ENCODE measurements at regions not wholly inside any gene's neighbourhood (a gene's known extent, or its start where the extent isn't known, plus 50 kb on each side); places are given as distances from the start of the nearest gene placed in this dataset.

- Histone ChIP-seq H3K9me3 (replicated peaks; ENCODE audit: insufficient read depth, low read length) (no peaks in the 10 kb centered on the region), H3K9me2 (replicated peaks; ENCODE audit: insufficient read depth, low read length) (no peaks in the 10 kb centered on the region), H3K79me2 (ENCODE audit: low read length) (no peaks in the 10 kb centered on the region), H3K27me3 (replicated peaks; ENCODE audit: insufficient read depth, low read length) (no peaks in the 10 kb centered on the region), H3K27ac (ENCODE audit: low read length) (no peak overlapping the region), H4K20me1 (ENCODE audit: insufficient read depth, low read length) (no peaks in the 10 kb centered on the region), H2AFZ (ENCODE audit: low read length) (no peak overlapping the region), H3F3A (ENCODE audit: insufficient read depth, low read length) (no peaks in the 10 kb centered on the region), H3K4me1 (ENCODE audit: low read length) (no peaks in the 10 kb centered on the region), H3K36me3 (replicated peaks; ENCODE audit: insufficient read depth, low read length) (no peaks in the 10 kb centered on the region), H3K9ac (ENCODE audit: low read length) (no peak overlapping the region), H3K4me3 (ENCODE audit: low read length) (no peak overlapping the region), H3K4me2 (ENCODE audit: low read depth, low read length) (no peak overlapping the region)
- no peak for TF ChIP-seq CTCF (IDR thresholded peaks at IDR 0.05; ENCODE audit: low read length)
- TF ChIP-seq EZH2phosphoT487 (IDR thresholded peaks at IDR 0.05; ENCODE audit: low read length): no peak
- TF ChIP-seq EZH2 (optimal IDR thresholded peaks at IDR 0.05; ENCODE audit: low read depth, low read length): no peak
- no peak for DNase-seq
Measured at GRCh38 chrX:42220666-42221065, 297.3 kb upstream of the CASK start.

DNA sequence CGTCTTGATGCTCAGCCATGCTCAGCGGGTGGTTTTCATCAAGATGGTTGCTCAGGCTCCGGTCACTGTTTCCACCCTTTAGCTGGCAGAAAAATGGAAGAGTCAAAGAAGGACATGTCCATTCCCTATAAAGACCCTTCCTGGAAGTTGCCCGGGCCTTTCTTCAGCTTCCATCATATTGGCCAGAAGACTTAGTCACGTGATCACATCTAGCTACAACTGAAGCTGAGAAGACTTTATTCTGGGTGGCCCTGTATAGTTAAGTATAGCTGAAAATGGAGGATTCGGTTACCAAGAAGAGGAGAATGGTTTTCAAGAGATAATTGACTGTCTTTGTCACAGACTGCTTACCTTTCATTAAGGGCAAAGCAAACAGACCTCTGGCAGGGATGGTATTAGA lies 296.7 kb upstream of the CASK start:
- TF ChIP-seq CTCF (IDR thresholded peaks at IDR 0.05; ENCODE audit: low read length): no peak
- TF ChIP-seq EZH2 (optimal IDR thresholded peaks at IDR 0.05; ENCODE audit: low read depth, low read length): no peak
- TF ChIP-seq EZH2phosphoT487 (IDR thresholded peaks at IDR 0.05; ENCODE audit: low read length): no peak

DNA sequence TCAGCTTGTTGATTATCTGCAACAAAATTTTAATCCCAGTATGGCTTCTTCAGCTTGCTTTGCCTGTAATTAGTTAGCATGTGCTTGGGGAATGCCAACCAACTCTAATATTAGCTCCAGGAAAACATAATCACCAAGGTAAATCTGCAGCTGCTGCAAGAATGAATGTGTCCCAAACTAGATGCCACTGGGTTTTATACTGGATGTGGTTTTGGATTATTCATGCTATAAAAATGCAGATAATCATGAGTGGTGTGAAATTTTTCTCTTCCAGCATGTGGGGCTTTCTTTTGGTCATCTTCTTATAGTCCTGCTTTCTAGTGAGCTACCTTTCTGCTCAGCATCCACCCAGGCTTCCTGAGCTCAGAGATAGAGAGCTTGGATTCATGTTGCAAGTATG lies 295.9 kb upstream of the CASK start:
- no peak for DNase-seq
- Histone ChIP-seq H3K27ac (ENCODE audit: low read length) (no peak overlapping the region), H3F3A (ENCODE audit: insufficient read depth, low read length) (no peaks in the 10 kb centered on the region), H3K4me3 (ENCODE audit: low read length) (no peak overlapping the region), H3K36me3 (replicated peaks; ENCODE audit: insufficient read depth, low read length) (no peaks in the 10 kb centered on the region), H2AFZ (ENCODE audit: low read length) (no peak overlapping the region), H3K4me1 (ENCODE audit: low read length) (no peaks in the 10 kb centered on the region), H3K79me2 (ENCODE audit: low read length) (no peaks in the 10 kb centered on the region), H4K20me1 (ENCODE audit: insufficient read depth, low read length) (no peaks in the 10 kb centered on the region), H3K9me3 (replicated peaks; ENCODE audit: insufficient read depth, low read length) (no peaks in the 10 kb centered on the region), H3K4me2 (ENCODE audit: low read depth, low read length) (no peak overlapping the region), H3K27me3 (replicated peaks; ENCODE audit: insufficient read depth, low read length) (no peaks in the 10 kb centered on the region), H3K9me2 (replicated peaks; ENCODE audit: insufficient read depth, low read length) (no peaks in the 10 kb centered on the region), H3K9ac (ENCODE audit: low read length) (no peak overlapping the region)
- TF ChIP-seq EZH2phosphoT487 (IDR thresholded peaks at IDR 0.05; ENCODE audit: low read length): no peak
- TF ChIP-seq CTCF (IDR thresholded peaks at IDR 0.05; ENCODE audit: low read length): no peak
- TF ChIP-seq EZH2 (optimal IDR thresholded peaks at IDR 0.05; ENCODE audit: low read depth, low read length): no peak

More for the DNA sequence above, 296.7 kb upstream of the CASK start:
- Histone ChIP-seq H2AFZ (ENCODE audit: low read length) (no peak overlapping the region), H4K20me1 (ENCODE audit: insufficient read depth, low read length) (no peaks in the 10 kb centered on the region), H3K79me2 (ENCODE audit: low read length) (no peaks in the 10 kb centered on the region), H3K9me3 (replicated peaks; ENCODE audit: insufficient read depth, low read length) (no peaks in the 10 kb centered on the region), H3K4me1 (ENCODE audit: low read length) (no peaks in the 10 kb centered on the region), H3K9ac (ENCODE audit: low read length) (no peak overlapping the region), H3K36me3 (replicated peaks; ENCODE audit: insufficient read depth, low read length) (no peaks in the 10 kb centered on the region), H3F3A (ENCODE audit: insufficient read depth, low read length) (no peaks in the 10 kb centered on the region), H3K27ac (ENCODE audit: low read length) (no peak overlapping the region), H3K4me3 (ENCODE audit: low read length) (no peak overlapping the region), H3K4me2 (ENCODE audit: low read depth, low read length) (no peak overlapping the region), H3K27me3 (replicated peaks; ENCODE audit: insufficient read depth, low read length) (no peaks in the 10 kb centered on the region), H3K9me2 (replicated peaks; ENCODE audit: insufficient read depth, low read length) (no peaks in the 10 kb centered on the region)
- DNase-seq: no peak

Data from MM.1S (cell line).